Lower leg skin (tissue), 3 donors: ENCODE measurements at regions not wholly inside any gene's neighbourhood (a gene's known extent, or its start where the extent isn't known, plus 50 kb on each side); places are given as distances from the start of the nearest gene placed in this dataset.

Experiments
- POLR2A ChIP-seq, 2 donors: fragments of 450-650 bp; IDR thresholded peaks; one replicate each; pipeline ENCODE4 v1.6.1; 2016 to 2017; ENCODE audit warnings: antibody characterized with exemption in 2 of 2, mild to moderate bottlenecking in 1 of 2, moderate library complexity in 1 of 2
- TF ChIP-seq, protein P1 (sequence below), 3 donors: fragments of 450-650 bp; IDR thresholded peaks; one replicate each; pipeline ENCODE4 v1.5.1; 2016; ENCODE audit warnings: antibody characterized with exemption in 3 of 3, mild to moderate bottlenecking in 3 of 3, moderate library complexity in 2 of 3

DNA sequence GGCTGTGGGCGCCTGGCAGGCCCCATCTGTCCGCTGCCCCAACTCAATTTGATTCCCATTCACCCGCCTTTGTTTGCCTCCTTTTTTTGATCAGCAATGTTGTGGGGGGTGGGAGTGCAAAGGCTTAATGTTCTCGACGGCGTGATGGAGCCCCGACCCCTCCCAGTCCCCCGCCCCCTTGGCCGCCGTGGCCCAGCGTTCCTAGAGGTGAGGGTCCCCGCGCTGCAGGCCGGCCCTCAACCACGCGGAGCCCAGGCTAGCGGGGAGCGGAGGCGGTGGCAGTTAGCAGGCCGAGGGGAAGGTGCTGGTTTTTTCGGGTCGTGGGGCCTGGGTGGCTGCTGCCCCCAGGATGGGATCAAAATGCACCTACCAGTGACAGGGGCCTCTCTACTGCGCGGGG lies 274.7 kb upstream of the SKOR2 start:
- TF ChIP-seq, protein P1, sequence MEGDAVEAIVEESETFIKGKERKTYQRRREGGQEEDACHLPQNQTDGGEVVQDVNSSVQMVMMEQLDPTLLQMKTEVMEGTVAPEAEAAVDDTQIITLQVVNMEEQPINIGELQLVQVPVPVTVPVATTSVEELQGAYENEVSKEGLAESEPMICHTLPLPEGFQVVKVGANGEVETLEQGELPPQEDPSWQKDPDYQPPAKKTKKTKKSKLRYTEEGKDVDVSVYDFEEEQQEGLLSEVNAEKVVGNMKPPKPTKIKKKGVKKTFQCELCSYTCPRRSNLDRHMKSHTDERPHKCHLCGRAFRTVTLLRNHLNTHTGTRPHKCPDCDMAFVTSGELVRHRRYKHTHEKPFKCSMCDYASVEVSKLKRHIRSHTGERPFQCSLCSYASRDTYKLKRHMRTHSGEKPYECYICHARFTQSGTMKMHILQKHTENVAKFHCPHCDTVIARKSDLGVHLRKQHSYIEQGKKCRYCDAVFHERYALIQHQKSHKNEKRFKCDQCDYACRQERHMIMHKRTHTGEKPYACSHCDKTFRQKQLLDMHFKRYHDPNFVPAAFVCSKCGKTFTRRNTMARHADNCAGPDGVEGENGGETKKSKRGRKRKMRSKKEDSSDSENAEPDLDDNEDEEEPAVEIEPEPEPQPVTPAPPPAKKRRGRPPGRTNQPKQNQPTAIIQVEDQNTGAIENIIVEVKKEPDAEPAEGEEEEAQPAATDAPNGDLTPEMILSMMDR (IDR thresholded peaks at IDR 0.05), result no peak
- no peak for TF ChIP-seq POLR2A (IDR thresholded peaks at IDR 0.05)
